ENCODE measurements at regions not wholly inside any gene's neighbourhood (a gene's known extent, or its start where the extent isn't known, plus 50 kb on each side); places are given as distances from the start of the nearest gene placed in this dataset.

GRCh38 chr9:73095425-73095824 lies 56.2 kb upstream of the ANXA1 start:
- ChIA-PET POLR2A (no interaction called here), CTCF (interaction anchor here (0.9 kb wide), 1 partner anchor 14 kb away, joined by 3 read pairs; no protein-coding TSS in a partner anchor)
- H3K9me3 Mint-ChIP-seq, result no peaks in the 10 kb centered on the region
- H3K27me3 Mint-ChIP-seq, result peaks cover 0 to 16% (median 0%) of the 10 kb centered on the region in 5 donors
- Histone ChIP-seq H3K9me3 (ENCODE audit: control insufficient read depth in 2 of 3, low read length in 3 of 3) (no peaks in the 10 kb centered on the region), H3K27me3 (ENCODE audit: control insufficient read depth in 2 of 2, insufficient read depth in 2 of 2, low read length in 2 of 2) (no peaks in the 10 kb centered on the region), H3K4me3 (ENCODE audit: low read length) (no peak overlapping the region), H3K4me1 (ENCODE audit: control insufficient read depth in 2 of 2, insufficient read depth in 2 of 2, low read length in 2 of 2) (no peaks in the 10 kb centered on the region), H3K27ac (ENCODE audit: low read depth, low read length) (no peak overlapping the region), H3K36me3 (ENCODE audit: control insufficient read depth in 2 of 3, insufficient read depth in 3 of 3, low read length in 3 of 3) (no peaks in the 10 kb centered on the region)
- ATAC-seq, result no peak
- H3K4me1 Mint-ChIP-seq, result peaks cover 0 to 6% (median 5%) of the 10 kb centered on the region in 7 donors
- no peak overlapping the region for H3K27ac Mint-ChIP-seq
- H3K4me3 Mint-ChIP-seq, result no peak overlapping the region
- peaks cover 0 to 1% (median 0%) of the 10 kb centered on the region in 5 donors for H3K36me3 Mint-ChIP-seq
- intact Hi-C loops (cut with micrococcal nuclease), result no loop called here
- no peak for DNase-seq

DNA sequence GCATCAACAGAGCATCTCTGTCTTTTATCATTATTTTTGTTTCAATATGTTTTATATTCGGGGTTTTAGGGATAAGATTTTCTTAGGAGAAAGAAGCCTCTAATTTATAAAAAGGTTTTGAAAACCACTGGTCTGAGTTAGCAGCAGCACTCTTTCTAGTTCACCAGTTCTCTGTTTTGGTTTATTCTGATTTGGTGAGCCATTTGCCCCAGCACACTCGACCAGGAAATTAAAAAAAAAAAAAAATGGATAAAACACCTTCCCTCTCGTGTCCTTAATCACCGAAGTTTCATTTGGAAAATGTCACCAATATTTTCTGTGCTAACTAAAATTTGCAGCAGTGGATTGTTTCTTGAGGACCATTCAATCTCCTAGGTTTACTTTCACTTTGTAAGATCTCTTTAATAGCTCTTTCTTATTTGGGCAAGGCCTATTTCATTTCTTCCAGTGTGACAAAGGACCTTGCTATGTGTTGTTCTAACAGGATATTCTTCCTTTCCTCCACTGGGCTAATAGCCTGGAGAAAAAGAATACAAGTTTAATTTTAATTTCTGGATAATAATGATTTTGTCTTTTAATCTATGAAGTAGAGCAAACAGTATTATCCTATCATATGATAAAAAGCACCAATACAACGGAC lies 57.8 kb upstream of the ANXA1 start:
- Mint-ChIP-seq H3K27ac (peak overlapping the region in 2 of 9 donors; percentile 5), H3K9me3 (no peaks in the 10 kb centered on the region), H3K4me1 (peaks cover 0 to 6% (median 5%) of the 10 kb centered on the region in 7 donors), H3K27me3 (peaks cover 0 to 14% (median 0%) of the 10 kb centered on the region in 5 donors), H3K4me3 (peak overlapping the region in 8 of 10 donors; percentile 1 to 82 (median 60)), H3K36me3 (peaks cover 0 to 1% (median 0%) of the 10 kb centered on the region in 5 donors)
- no peak overlapping the region for H3K4me3 ChIP-seq (ENCODE audit: low read length)
- ATAC-seq (no peak), DNase-seq (no peak)
- intact Hi-C loops (cut with micrococcal nuclease), result no loop called here
- H3K9me3 ChIP-seq (ENCODE audit: control insufficient read depth in 2 of 3, low read length in 3 of 3), result no peaks in the 10 kb centered on the region
- no peak overlapping the region for H3K27ac ChIP-seq (ENCODE audit: low read depth, low read length)
- POLR2A ChIA-PET, result interaction anchor here (0.7 kb wide), 1 partner anchor 571 kb away, joined by 6 read pairs; no protein-coding TSS in a partner anchor
- no peaks in the 10 kb centered on the region for H3K27me3 ChIP-seq (ENCODE audit: control insufficient read depth in 2 of 2, insufficient read depth in 2 of 2, low read length in 2 of 2)
- H3K36me3 ChIP-seq (ENCODE audit: control insufficient read depth in 2 of 3, insufficient read depth in 3 of 3, low read length in 3 of 3), result no peaks in the 10 kb centered on the region
- H3K4me1 ChIP-seq (ENCODE audit: control insufficient read depth in 2 of 2, insufficient read depth in 2 of 2, low read length in 2 of 2), result no peaks in the 10 kb centered on the region
- CTCF ChIA-PET, result no interaction called here

- ChIA-PET CTCF (no interaction called here), POLR2A (no interaction called here)
- no peaks in the 10 kb centered on the region for H3K36me3 ChIP-seq (ENCODE audit: control insufficient read depth in 2 of 3, insufficient read depth in 3 of 3, low read length in 3 of 3)
- peaks cover 0 to 1% (median 0%) of the 10 kb centered on the region in 5 donors for H3K36me3 Mint-ChIP-seq
- H3K4me1 Mint-ChIP-seq, result peaks cover 0 to 6% (median 5%) of the 10 kb centered on the region in 7 donors
- ATAC-seq (no peak), DNase-seq (no peak)
- no peaks in the 10 kb centered on the region for H3K27me3 ChIP-seq (ENCODE audit: control insufficient read depth in 2 of 2, insufficient read depth in 2 of 2, low read length in 2 of 2)
- no peak overlapping the region for H3K4me3 ChIP-seq (ENCODE audit: low read length)
- H3K9me3 ChIP-seq (ENCODE audit: control insufficient read depth in 2 of 3, low read length in 3 of 3), result no peaks in the 10 kb centered on the region
- intact Hi-C loops (cut with micrococcal nuclease), result no loop called here
- no peaks in the 10 kb centered on the region for H3K4me1 ChIP-seq (ENCODE audit: control insufficient read depth in 2 of 2, insufficient read depth in 2 of 2, low read length in 2 of 2)
- H3K27ac ChIP-seq (ENCODE audit: low read depth, low read length), result no peak overlapping the region
- H3K9me3 Mint-ChIP-seq, result no peaks in the 10 kb centered on the region
- peaks cover 0 to 20% (median 2%) of the 10 kb centered on the region in 5 donors for H3K27me3 Mint-ChIP-seq
- no peak overlapping the region for H3K27ac Mint-ChIP-seq
- H3K4me3 Mint-ChIP-seq, result peak overlapping the region in 1 of 10 donors; percentile 61
Measured at GRCh38 chr9:73093016-73093739, 58.5 kb upstream of the ANXA1 start.

- Histone ChIP-seq H3K4me3 (ENCODE audit: low read length) (no peak overlapping the region), H3K4me1 (ENCODE audit: control insufficient read depth in 2 of 2, insufficient read depth in 2 of 2, low read length in 2 of 2) (no peaks in the 10 kb centered on the region), H3K27me3 (ENCODE audit: control insufficient read depth in 2 of 2, insufficient read depth in 2 of 2, low read length in 2 of 2) (no peaks in the 10 kb centered on the region), H3K27ac (ENCODE audit: low read depth, low read length) (no peak overlapping the region), H3K9me3 (ENCODE audit: control insufficient read depth in 2 of 3, low read length in 3 of 3) (no peaks in the 10 kb centered on the region), H3K36me3 (ENCODE audit: control insufficient read depth in 2 of 3, insufficient read depth in 3 of 3, low read length in 3 of 3) (no peaks in the 10 kb centered on the region)
- peaks cover 0 to 6% (median 5%) of the 10 kb centered on the region in 7 donors for H3K4me1 Mint-ChIP-seq
- peaks cover 0 to 1% (median 0%) of the 10 kb centered on the region in 5 donors for H3K36me3 Mint-ChIP-seq
- ChIA-PET CTCF (no interaction called here), POLR2A (no interaction called here)
- ATAC-seq (no peak), DNase-seq (no peak)
- intact Hi-C loops (cut with micrococcal nuclease), result no loop called here
- H3K27ac Mint-ChIP-seq, result no peak overlapping the region
- no peaks in the 10 kb centered on the region for H3K9me3 Mint-ChIP-seq
- H3K4me3 Mint-ChIP-seq, result no peak overlapping the region
- peaks cover 0 to 16% (median 8%) of the 10 kb centered on the region in 5 donors for H3K27me3 Mint-ChIP-seq
Measured at GRCh38 chr9:73091909-73092308, 59.8 kb upstream of the ANXA1 start.

DNA sequence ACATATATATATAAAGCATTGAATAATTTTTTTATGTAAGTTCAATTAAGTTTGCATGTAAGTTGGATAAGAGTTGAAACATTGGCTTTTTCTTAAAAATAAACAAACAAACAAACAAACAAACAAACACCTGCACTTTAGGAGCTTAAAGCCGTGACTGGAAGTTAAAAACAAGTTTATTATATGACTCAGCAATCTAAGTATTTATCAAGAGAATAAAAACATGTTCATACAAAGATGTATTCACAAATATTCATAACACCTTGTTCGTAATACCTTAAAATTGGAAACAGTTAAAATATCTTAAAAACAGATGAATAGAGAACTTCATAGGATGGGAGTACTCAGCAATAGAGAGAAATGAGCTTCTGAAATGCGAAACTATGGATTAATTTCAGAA lies 61.5 kb upstream of the ANXA1 start:
- no peak overlapping the region for H3K4me3 Mint-ChIP-seq
- H3K27me3 Mint-ChIP-seq, result peaks cover 0 to 22% (median 12%) of the 10 kb centered on the region in 5 donors
- POLR2A ChIA-PET, result no interaction called here
- ATAC-seq, result no peak
- H3K9me3 Mint-ChIP-seq, result no peaks in the 10 kb centered on the region
- H3K9me3 ChIP-seq (ENCODE audit: control insufficient read depth in 2 of 3, low read length in 3 of 3), result no peaks in the 10 kb centered on the region
- H3K36me3 ChIP-seq (ENCODE audit: control insufficient read depth in 2 of 3, insufficient read depth in 3 of 3, low read length in 3 of 3), result no peaks in the 10 kb centered on the region
- peaks cover 0 to 6% (median 5%) of the 10 kb centered on the region in 7 donors for H3K4me1 Mint-ChIP-seq
- CTCF ChIA-PET, result no interaction called here
- no peak for DNase-seq
- H3K4me1 ChIP-seq (ENCODE audit: control insufficient read depth in 2 of 2, insufficient read depth in 2 of 2, low read length in 2 of 2), result no peaks in the 10 kb centered on the region
- no peak overlapping the region for H3K27ac ChIP-seq (ENCODE audit: low read depth, low read length)
- H3K27ac Mint-ChIP-seq, result no peak overlapping the region
- peaks cover 0 to 1% (median 0%) of the 10 kb centered on the region in 5 donors for H3K36me3 Mint-ChIP-seq
- intact Hi-C loops (cut with micrococcal nuclease), result no loop called here
- no peak overlapping the region for H3K4me3 ChIP-seq (ENCODE audit: low read length)
- no peaks in the 10 kb centered on the region for H3K27me3 ChIP-seq (ENCODE audit: control insufficient read depth in 2 of 2, insufficient read depth in 2 of 2, low read length in 2 of 2)

DNA sequence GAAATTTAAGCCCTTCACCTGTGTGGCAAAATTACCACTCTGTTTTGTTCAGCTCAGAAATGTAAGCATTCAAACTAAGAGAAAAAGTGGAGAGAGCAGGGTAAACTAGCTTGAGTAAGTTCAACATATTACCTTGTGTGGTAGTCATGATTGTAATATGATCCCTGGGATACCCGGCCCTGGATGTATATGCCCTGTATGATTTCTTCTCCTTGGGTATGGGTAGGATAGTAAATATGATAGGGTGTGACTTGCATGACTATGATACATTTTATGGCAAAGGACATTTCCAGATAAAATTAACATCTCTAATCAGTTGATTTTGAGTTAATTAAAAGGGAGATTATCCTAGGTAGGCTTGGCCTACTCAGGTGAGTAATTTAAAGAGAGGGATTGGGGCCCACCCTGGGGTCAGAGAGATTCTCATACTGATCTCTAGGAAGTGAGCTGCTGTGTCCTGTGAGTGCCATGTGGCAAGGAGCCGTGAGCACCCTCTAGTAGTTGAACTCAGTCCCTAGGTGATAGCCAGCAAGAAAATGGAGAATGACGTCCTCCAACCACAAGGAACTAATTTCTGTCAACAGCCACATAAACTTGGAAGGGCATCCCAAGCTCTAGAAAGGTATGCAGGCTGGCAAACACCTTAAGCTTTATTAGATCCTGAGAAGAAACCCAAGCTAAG lies 62.2 kb upstream of the ANXA1 start:
- Histone ChIP-seq H3K27me3 (ENCODE audit: control insufficient read depth in 2 of 2, insufficient read depth in 2 of 2, low read length in 2 of 2) (no peaks in the 10 kb centered on the region), H3K27ac (ENCODE audit: low read depth, low read length) (no peak overlapping the region), H3K4me1 (ENCODE audit: control insufficient read depth in 2 of 2, insufficient read depth in 2 of 2, low read length in 2 of 2) (no peaks in the 10 kb centered on the region), H3K9me3 (ENCODE audit: control insufficient read depth in 2 of 3, low read length in 3 of 3) (no peaks in the 10 kb centered on the region), H3K36me3 (ENCODE audit: control insufficient read depth in 2 of 3, insufficient read depth in 3 of 3, low read length in 3 of 3) (no peaks in the 10 kb centered on the region), H3K4me3 (ENCODE audit: low read length) (no peak overlapping the region)
- no peak for DNase-seq
- Mint-ChIP-seq H3K36me3 (peaks cover 0 to 1% (median 0%) of the 10 kb centered on the region in 5 donors), H3K27me3 (peaks cover 0 to 22% (median 12%) of the 10 kb centered on the region in 5 donors), H3K4me1 (peaks cover 0 to 6% (median 5%) of the 10 kb centered on the region in 7 donors), H3K27ac (no peak overlapping the region), H3K4me3 (no peak overlapping the region), H3K9me3 (no peaks in the 10 kb centered on the region)
- POLR2A ChIA-PET, result interaction anchor here (0.6 kb wide), 1 partner anchor 19 kb away, joined by 4 read pairs; no protein-coding TSS in a partner anchor
- CTCF ChIA-PET, result no interaction called here
- intact Hi-C loops (cut with micrococcal nuclease), result no loop called here
- ATAC-seq, result no peak

Data from naive thymus-derived CD4-positive, alpha-beta T cell (primary cell).